ENCODE measurements at regions not wholly inside any gene's neighbourhood (a gene's known extent, or its start where the extent isn't known, plus 50 kb on each side); places are given as distances from the start of the nearest gene placed in this dataset.

DNA sequence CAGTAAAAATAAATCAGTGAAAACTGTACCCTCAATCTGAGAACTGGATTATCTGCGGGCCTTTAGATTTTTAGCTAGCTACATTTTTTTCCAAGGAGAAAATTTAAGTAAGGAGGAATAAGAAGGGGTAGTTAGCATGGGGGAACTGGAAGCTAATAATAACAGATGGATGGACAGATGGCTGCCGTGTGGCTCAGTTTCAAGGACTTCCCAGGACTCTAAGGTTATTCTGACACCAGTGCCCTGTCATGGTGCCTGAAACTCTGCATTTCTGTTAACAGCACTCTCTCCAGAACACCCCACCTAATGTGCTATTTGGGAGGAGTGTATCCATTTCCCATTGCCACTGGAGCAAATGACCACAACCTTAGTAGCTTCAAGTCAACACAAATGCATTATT is 75.7 kb upstream of the PDE1C start:
- POLR2A ChIA-PET = no interaction called here
- H2AFZ ChIP-seq (ENCODE audit: control insufficient read depth, low read depth, low read length) = no peak overlapping the region
- H3K79me2 ChIP-seq (ENCODE audit: control insufficient read depth, insufficient read depth, low read length) = no peaks in the 10 kb centered on the region
- no peak overlapping the region for H3K4me3 ChIP-seq
- H3K9me3 ChIP-seq (replicated peaks; ENCODE audit: control insufficient read depth, insufficient read depth, low read length) = no peaks in the 10 kb centered on the region
- intact Hi-C loops (cut with micrococcal nuclease; ENCODE audit: unreplicated experiment) = no loop called here
- WGBS (ENCODE audit: insufficient coverage, insufficient replicate concordance, low lambda C conversion rate, missing lambda C conversion rate) = 22% methylated on average over 2 of the region's 2 CpGs
- SMC1A ChIA-PET (ENCODE audit: uncharacterized antibody, unreplicated experiment) = no interaction called here
- CTCF ChIA-PET = no interaction called here
- in situ Hi-C loops (cut with MboI) = no loop called here
- no peak for TF ChIP-seq KLF5 (IDR thresholded peaks at IDR 0.05; ENCODE audit: partially characterized antibody)
- TF ChIP-seq, protein P1, sequence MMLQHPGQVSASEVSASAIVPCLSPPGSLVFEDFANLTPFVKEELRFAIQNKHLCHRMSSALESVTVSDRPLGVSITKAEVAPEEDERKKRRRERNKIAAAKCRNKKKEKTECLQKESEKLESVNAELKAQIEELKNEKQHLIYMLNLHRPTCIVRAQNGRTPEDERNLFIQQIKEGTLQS (IDR thresholded peaks at IDR 0.05; ENCODE audit: borderline replicate concordance, extremely low read depth, low read depth, low read length) = no peak
- TF ChIP-seq NFYA (IDR thresholded peaks at IDR 0.05; ENCODE audit: borderline replicate concordance, low read depth, low read length) = no peak
- FAIRE-seq (no peak), DNase-seq (ENCODE audit: low read depth, low spot score) (no peak), ATAC-seq (no peak)
- H3K4me2 ChIP-seq (ENCODE audit: control insufficient read depth, insufficient read depth) = no peak overlapping the region
- H4K20me1 ChIP-seq (ENCODE audit: control insufficient read depth, insufficient read depth) = no peaks in the 10 kb centered on the region
- H3K27ac ChIP-seq (ENCODE audit: control insufficient read depth, insufficient read depth) = no peak overlapping the region
- no peak overlapping the region for H3K9ac ChIP-seq (ENCODE audit: control insufficient read depth, insufficient read depth, low read length)
- BruUV-seq (replicated peaks) = no TSS peak
- no peaks in the 10 kb centered on the region for H3K4me1 ChIP-seq (ENCODE audit: control insufficient read depth, insufficient read depth, low read length)
- H3K27me3 ChIP-seq (replicated peaks in 1 of 2; ENCODE audit: control insufficient read depth in 2 of 2, insufficient read depth in 2 of 2, low read length in 1 of 2) = no peaks in the 10 kb centered on the region
- H3K36me3 ChIP-seq (ENCODE audit: control insufficient read depth in 2 of 2, insufficient read depth in 2 of 2, low read length in 1 of 2) = no peaks in the 10 kb centered on the region
- RAD21 ChIA-PET (ENCODE audit: unreplicated experiment) = no interaction called here

DNA sequence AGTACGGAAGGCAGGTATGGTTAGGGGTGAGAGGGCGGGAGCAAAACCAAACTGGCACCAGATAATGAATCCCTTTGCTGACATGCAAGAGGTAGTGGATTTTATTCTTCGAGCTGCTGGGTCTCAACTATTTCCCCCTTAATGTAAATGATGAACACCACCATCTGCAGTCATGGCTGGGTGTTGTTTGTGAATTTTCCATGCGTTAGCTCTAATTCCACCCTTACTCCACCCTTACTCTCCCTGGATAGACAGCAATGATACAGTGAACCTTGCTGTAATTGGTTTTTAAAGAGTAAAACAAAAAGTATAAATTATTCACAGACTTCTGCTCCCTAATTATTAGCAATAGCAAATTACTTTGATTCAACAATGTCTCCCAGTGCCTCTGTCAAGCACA is 74.5 kb upstream of the PDE1C start:
- Histone ChIP-seq H3K36me3 (ENCODE audit: control insufficient read depth in 2 of 2, insufficient read depth in 2 of 2, low read length in 1 of 2) (no peaks in the 10 kb centered on the region), H4K20me1 (ENCODE audit: control insufficient read depth, insufficient read depth) (no peaks in the 10 kb centered on the region), H3K27me3 (replicated peaks in 1 of 2; ENCODE audit: control insufficient read depth in 2 of 2, insufficient read depth in 2 of 2, low read length in 1 of 2) (no peaks in the 10 kb centered on the region), H3K27ac (ENCODE audit: control insufficient read depth, insufficient read depth) (no peak overlapping the region), H3K9me3 (replicated peaks; ENCODE audit: control insufficient read depth, insufficient read depth, low read length) (no peaks in the 10 kb centered on the region), H3K79me2 (ENCODE audit: control insufficient read depth, insufficient read depth, low read length) (no peaks in the 10 kb centered on the region), H3K4me1 (ENCODE audit: control insufficient read depth, insufficient read depth, low read length) (no peaks in the 10 kb centered on the region), H3K9ac (ENCODE audit: control insufficient read depth, insufficient read depth, low read length) (no peak overlapping the region), H3K4me2 (ENCODE audit: control insufficient read depth, insufficient read depth) (no peak overlapping the region), H3K4me3 (no peak overlapping the region), H2AFZ (ENCODE audit: control insufficient read depth, low read depth, low read length) (no peak overlapping the region)
- 33% methylated on average over 4 of the region's 4 CpGs for WGBS (ENCODE audit: insufficient coverage, insufficient replicate concordance, low lambda C conversion rate, missing lambda C conversion rate)
- no peak for DNase-seq (ENCODE audit: low read depth, low spot score)
- BruUV-seq (replicated peaks) = no TSS peak
- SMC1A ChIA-PET (ENCODE audit: uncharacterized antibody, unreplicated experiment) = interaction anchor here (2.1 kb wide), 1 partner anchor 18 kb away, joined by 5 read pairs; no protein-coding TSS in a partner anchor
- no peak for FAIRE-seq
- intact Hi-C loops (cut with micrococcal nuclease; ENCODE audit: unreplicated experiment) = no loop called here
- ATAC-seq = no peak
- POLR2A ChIA-PET = no interaction called here
- CTCF ChIA-PET = no interaction called here
- TF ChIP-seq IRF4 (IDR thresholded peaks at IDR 0.05; ENCODE audit: low read depth, low read length) (no peak), IKZF2 (IDR thresholded peaks at IDR 0.05) (no peak), RAD21 (IDR thresholded peaks at IDR 0.05; ENCODE audit: insufficient read depth, low read depth, low read length) (no peak)
- TF ChIP-seq, protein P2, sequence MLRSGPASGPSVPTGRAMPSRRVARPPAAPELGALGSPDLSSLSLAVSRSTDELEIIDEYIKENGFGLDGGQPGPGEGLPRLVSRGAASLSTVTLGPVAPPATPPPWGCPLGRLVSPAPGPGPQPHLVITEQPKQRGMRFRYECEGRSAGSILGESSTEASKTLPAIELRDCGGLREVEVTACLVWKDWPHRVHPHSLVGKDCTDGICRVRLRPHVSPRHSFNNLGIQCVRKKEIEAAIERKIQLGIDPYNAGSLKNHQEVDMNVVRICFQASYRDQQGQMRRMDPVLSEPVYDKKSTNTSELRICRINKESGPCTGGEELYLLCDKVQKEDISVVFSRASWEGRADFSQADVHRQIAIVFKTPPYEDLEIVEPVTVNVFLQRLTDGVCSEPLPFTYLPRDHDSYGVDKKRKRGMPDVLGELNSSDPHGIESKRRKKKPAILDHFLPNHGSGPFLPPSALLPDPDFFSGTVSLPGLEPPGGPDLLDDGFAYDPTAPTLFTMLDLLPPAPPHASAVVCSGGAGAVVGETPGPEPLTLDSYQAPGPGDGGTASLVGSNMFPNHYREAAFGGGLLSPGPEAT (IDR thresholded peaks at IDR 0.05; ENCODE audit: low read depth) = no peak
- in situ Hi-C loops (cut with MboI) = no loop called here
- RAD21 ChIA-PET (ENCODE audit: unreplicated experiment) = no interaction called here
